ENCODE measurements at regions not wholly inside any gene's neighbourhood (a gene's known extent, or its start where the extent isn't known, plus 50 kb on each side); places are given as distances from the start of the nearest gene placed in this dataset.

- 77% methylated on average over 1 of the region's 1 CpG for WGBS (ENCODE audit: insufficient coverage)
Measured at GRCh38 chr4:149296503-149296902, 519.1 kb downstream of the IQCM start.

GRCh38 chr4:149296084-149296483 is 519.6 kb downstream of the IQCM start:
- H3K27ac ChIP-seq (ENCODE audit: low read length): no peak overlapping the region
- H3K4me3 ChIP-seq (ENCODE audit: low read length): no peak overlapping the region
- no peak overlapping the region for H3K27ac Mint-ChIP-seq
- no peaks in the 10 kb centered on the region for H3K4me1 Mint-ChIP-seq
- H3K9me3 Mint-ChIP-seq: peaks cover 6 to 15% of the 10 kb centered on the region in 2 donors
- ATAC-seq (no peak), DNase-seq (no peak)
- no peaks in the 10 kb centered on the region for H3K27me3 ChIP-seq (ENCODE audit: control insufficient read depth, insufficient read depth, low read length)
- no peaks in the 10 kb centered on the region for H3K27me3 Mint-ChIP-seq (ENCODE audit: low read depth in 2 of 2)
- no peaks in the 10 kb centered on the region for H3K9me3 ChIP-seq (ENCODE audit: control insufficient read depth, insufficient read depth, low read length)
- no peaks in the 10 kb centered on the region for H3K4me1 ChIP-seq (ENCODE audit: control insufficient read depth, insufficient read depth, low read length)
- H3K36me3 ChIP-seq (ENCODE audit: control insufficient read depth, insufficient read depth, low read length): no peaks in the 10 kb centered on the region
- intact Hi-C loops (cut with micrococcal nuclease): no loop called here
- WGBS (ENCODE audit: insufficient coverage): 86% methylated on average over 1 of the region's 1 CpG
- no peak for TF ChIP-seq CTCF (IDR thresholded peaks at IDR 0.05)
- no peaks in the 10 kb centered on the region for H3K36me3 Mint-ChIP-seq
- no peak overlapping the region for H3K4me3 Mint-ChIP-seq

More at GRCh38 chr4:149296503-149296902, 519.1 kb downstream of the IQCM start:
- Mint-ChIP-seq H3K4me3 (no peak overlapping the region), H3K9me3 (peaks cover 6 to 15% of the 10 kb centered on the region in 2 donors), H3K27me3 (ENCODE audit: low read depth in 2 of 2) (no peaks in the 10 kb centered on the region), H3K27ac (no peak overlapping the region), H3K4me1 (no peaks in the 10 kb centered on the region), H3K36me3 (no peaks in the 10 kb centered on the region)
- DNase-seq (no peak), ATAC-seq (no peak)
- Histone ChIP-seq H3K4me1 (ENCODE audit: control insufficient read depth, insufficient read depth, low read length) (no peaks in the 10 kb centered on the region), H3K4me3 (ENCODE audit: low read length) (no peak overlapping the region), H3K36me3 (ENCODE audit: control insufficient read depth, insufficient read depth, low read length) (no peaks in the 10 kb centered on the region), H3K27ac (ENCODE audit: low read length) (no peak overlapping the region), H3K9me3 (ENCODE audit: control insufficient read depth, insufficient read depth, low read length) (no peaks in the 10 kb centered on the region), H3K27me3 (ENCODE audit: control insufficient read depth, insufficient read depth, low read length) (no peaks in the 10 kb centered on the region)
- TF ChIP-seq CTCF (IDR thresholded peaks at IDR 0.05): no peak
- intact Hi-C loops (cut with micrococcal nuclease): no loop called here

GRCh38 chr4:149294601-149295000 is 521.0 kb downstream of the IQCM start:
- intact Hi-C loops (cut with micrococcal nuclease): no loop called here
- ATAC-seq (no peak), DNase-seq (no peak)
- Histone ChIP-seq H3K36me3 (ENCODE audit: control insufficient read depth, insufficient read depth, low read length) (no peaks in the 10 kb centered on the region), H3K9me3 (ENCODE audit: control insufficient read depth, insufficient read depth, low read length) (no peaks in the 10 kb centered on the region), H3K27ac (ENCODE audit: low read length) (no peak overlapping the region), H3K27me3 (ENCODE audit: control insufficient read depth, insufficient read depth, low read length) (no peaks in the 10 kb centered on the region), H3K4me3 (ENCODE audit: low read length) (no peak overlapping the region), H3K4me1 (ENCODE audit: control insufficient read depth, insufficient read depth, low read length) (no peaks in the 10 kb centered on the region)
- Mint-ChIP-seq H3K27me3 (ENCODE audit: low read depth in 2 of 2) (no peaks in the 10 kb centered on the region), H3K4me3 (no peak overlapping the region), H3K27ac (no peak overlapping the region), H3K9me3 (peaks cover 3 to 11% of the 10 kb centered on the region in 2 donors), H3K36me3 (no peaks in the 10 kb centered on the region), H3K4me1 (no peaks in the 10 kb centered on the region)
- TF ChIP-seq CTCF (IDR thresholded peaks at IDR 0.05): no peak
- WGBS (ENCODE audit: insufficient coverage): 67% methylated on average over 1 of the region's 1 CpG

DNA sequence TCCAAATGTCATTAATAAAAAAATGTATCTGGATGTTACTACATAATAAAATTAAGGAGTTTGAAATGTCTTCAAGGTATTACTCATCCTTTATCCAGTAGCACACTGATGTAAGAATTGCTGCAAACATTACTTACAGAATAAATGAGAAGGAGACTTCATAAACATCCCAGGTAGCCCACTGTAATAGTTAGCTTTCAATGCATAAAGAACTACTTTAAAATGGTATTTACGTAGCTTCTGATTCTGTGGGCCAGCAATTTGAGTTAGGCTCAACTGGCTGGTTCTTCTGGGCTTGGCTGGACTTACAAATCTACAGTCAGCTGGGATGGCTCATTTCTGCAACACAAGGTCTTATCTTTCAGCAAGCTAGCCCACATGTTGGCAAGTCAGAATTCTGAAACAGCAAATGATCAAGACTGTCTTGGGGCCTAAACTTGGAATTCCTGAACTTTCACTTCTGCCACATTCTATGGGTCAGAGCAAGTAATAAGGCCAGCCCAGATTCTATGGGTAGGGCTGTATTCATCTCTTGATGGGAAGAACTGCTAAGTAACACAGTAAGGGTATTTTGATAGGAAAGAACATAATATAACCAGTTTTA is 522.5 kb downstream of the IQCM start:
- ATAC-seq: no peak
- H3K9me3 Mint-ChIP-seq: peaks cover 5 to 11% of the 10 kb centered on the region in 2 donors
- no peak overlapping the region for H3K4me3 Mint-ChIP-seq
- Histone ChIP-seq H3K4me1 (ENCODE audit: control insufficient read depth, insufficient read depth, low read length) (no peaks in the 10 kb centered on the region), H3K4me3 (ENCODE audit: low read length) (no peak overlapping the region), H3K27me3 (ENCODE audit: control insufficient read depth, insufficient read depth, low read length) (no peaks in the 10 kb centered on the region), H3K36me3 (ENCODE audit: control insufficient read depth, insufficient read depth, low read length) (no peaks in the 10 kb centered on the region), H3K9me3 (ENCODE audit: control insufficient read depth, insufficient read depth, low read length) (no peaks in the 10 kb centered on the region), H3K27ac (ENCODE audit: low read length) (no peak overlapping the region)
- no peaks in the 10 kb centered on the region for H3K4me1 Mint-ChIP-seq
- H3K27me3 Mint-ChIP-seq (ENCODE audit: low read depth in 2 of 2): no peaks in the 10 kb centered on the region
- no peak for TF ChIP-seq CTCF (IDR thresholded peaks at IDR 0.05)
- no peak overlapping the region for H3K27ac Mint-ChIP-seq
- intact Hi-C loops (cut with micrococcal nuclease): no loop called here
- 80% methylated on average over 1 of the region's 1 CpG for WGBS (ENCODE audit: insufficient coverage)
- DNase-seq: no peak
- no peaks in the 10 kb centered on the region for H3K36me3 Mint-ChIP-seq

Data from natural killer cell (primary cell).